ENCODE measurements at regions not wholly inside any gene's neighbourhood (a gene's known extent, or its start where the extent isn't known, plus 50 kb on each side); places are given as distances from the start of the nearest gene placed in this dataset.

- DNase-seq (ENCODE audit: low spot score), result no peak
Measured at GRCh38 chr12:32047357-32048212, 59.1 kb upstream of the BICD1 start.

DNA sequence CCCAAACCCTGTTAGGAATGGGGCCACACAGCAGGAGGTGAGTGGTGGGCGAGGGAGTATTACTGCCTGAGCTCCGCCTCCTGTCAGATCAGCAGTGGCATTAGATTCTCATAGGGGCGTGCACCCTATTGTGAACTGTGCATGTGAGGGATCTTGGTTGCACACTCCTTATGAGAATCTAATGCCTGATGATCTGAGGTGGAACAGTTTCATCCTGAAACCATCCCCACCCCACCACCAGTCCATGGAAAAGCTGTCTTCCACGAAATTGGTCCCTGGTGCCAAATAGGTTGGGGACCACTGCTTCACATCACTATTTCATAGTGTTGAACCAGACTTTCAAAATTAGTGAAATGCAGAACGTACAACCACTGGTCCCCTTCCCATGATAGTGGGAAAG lies 57.9 kb upstream of the BICD1 start:
- no peak for DNase-seq (ENCODE audit: low spot score)

- DNase-seq (ENCODE audit: low spot score), result no peak
Measured at GRCh38 chr12:32049956-32050355, 56.7 kb upstream of the BICD1 start.

DNA sequence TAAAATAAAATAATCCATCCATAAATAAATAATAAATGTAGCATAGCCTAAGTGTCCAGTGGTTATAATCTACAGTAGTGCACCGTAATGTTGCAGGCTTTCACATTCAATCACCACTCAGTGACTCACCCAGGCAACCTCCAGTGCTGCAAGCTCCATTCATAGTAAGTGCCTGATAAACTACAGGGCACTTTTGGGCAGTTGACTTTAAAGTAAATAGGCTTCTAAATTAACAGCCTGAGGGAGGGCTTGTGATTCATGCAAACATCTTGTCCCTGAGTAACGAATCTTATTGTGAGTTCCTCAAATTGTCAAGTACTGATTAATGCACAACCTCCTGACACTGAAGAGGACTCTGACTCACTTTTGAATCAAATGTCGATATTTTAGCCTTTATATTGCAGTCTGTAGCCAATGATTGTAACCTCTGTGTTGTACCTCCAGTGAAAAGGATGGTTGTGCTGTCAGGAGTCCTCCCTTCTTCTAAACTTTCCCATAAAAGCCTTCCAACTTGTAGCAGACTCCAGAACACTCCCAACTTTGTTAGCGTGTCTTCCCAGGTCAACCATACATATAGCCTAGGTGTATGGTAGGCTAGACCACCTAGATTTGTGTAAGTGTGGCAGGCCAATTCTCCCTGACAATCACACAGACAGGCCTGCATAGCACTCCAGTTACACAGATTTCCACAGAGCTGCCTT lies 55.0 kb upstream of the BICD1 start:
- DNase-seq (ENCODE audit: low spot score), result no peak

DNA sequence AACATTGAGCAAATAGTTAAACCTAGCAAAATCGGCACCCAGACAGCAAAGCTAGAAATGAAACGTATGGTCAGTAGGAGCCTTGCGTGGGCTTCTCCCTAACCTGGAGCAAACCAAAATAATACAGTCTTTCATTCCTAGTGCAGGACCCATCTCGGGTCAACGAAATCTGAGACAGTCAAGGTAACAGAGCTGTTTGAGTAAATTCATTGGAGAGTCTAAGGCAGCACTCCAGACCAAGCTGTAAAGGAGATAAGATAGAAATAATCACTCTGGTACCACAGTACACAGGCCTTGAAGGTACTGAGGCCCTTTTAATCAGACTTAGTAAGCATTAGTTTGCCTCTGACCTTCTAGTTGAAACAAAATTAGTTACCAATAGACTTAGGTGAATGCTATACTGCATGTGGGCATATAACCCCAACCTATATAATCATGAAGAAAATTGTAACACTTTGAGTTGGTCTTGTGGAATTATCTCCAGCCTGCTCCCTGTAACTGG lies 54.4 kb upstream of the BICD1 start:
- DNase-seq (ENCODE audit: low spot score), result no peak

DNA sequence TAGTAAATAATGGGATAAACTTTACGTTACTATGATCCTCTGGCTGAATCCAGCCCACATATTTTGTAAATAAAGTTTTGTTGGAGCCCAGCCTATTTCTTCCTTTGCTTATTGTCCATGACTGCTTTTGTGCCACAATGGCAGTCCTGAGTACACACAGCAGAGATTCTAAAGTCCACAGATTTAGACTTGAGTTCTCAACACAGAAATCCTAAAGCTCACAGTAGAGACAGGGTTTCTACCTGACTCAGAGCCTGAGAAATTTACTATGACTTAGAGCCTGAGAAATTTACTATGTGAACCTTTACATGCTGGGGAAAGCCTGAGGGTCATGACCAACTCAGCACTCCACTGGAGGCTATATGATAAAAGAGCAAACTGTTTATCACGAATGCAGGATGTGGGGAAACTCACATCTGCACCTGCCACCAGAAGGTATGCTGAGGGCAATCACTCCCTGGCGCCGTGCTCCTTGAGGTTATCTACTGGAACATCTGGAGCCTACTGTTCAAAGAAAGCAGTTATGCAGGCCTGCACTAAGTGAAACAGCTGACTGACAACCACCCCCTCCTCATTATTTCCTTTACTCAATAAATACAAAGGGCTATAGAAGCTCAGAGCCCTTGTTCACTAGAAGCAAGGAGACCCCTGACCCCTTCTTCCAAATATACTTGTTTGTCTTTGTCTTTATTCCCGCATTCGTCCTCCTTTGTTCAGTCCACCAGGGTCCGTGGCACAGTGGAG lies 52.6 kb upstream of the BICD1 start:
- no peak for DNase-seq (ENCODE audit: low spot score)
